NB4 (cell line): ENCODE measurements at regions not wholly inside any gene's neighbourhood (a gene's known extent, or its start where the extent isn't known, plus 50 kb on each side); places are given as distances from the start of the nearest gene placed in this dataset.

Experiments used
- DNase-seq: peaks from one replicate; pipeline ENCODE4 v3.0.0; 2010; ENCODE audit warnings: low read depth
- H3K4me3 ChIP-seq: one replicate; pipeline ENCODE4 v1.5.1; 2011; ENCODE audit warnings: mild to moderate bottlenecking, low read depth, low read length, moderate library complexity
- CTCF ChIP-seq: IDR thresholded peaks from one replicate; pipeline ENCODE4 v1.5.1; 2012; ENCODE audit warnings: low read depth, low read length
- MAX ChIP-seq: IDR thresholded peaks from 2 replicates; pipeline ENCODE4 v1.6.1; 2011; ENCODE audit warnings: low read depth, low read length
- MYC ChIP-seq: IDR thresholded peaks from 2 replicates; pipeline ENCODE4 v1.6.1; 2011; ENCODE audit warnings: low read depth, low read length
- POLR2A ChIP-seq: IDR thresholded peaks from 2 replicates; pipeline ENCODE4 v1.6.1; 2011; ENCODE audit warnings: mild to moderate bottlenecking; ENCODE audit not compliant: insufficient read length; ENCODE audit errors: extremely low read depth

- DNase-seq: no peak
- H3K4me3 ChIP-seq: no peak overlapping the region
- no peak for TF ChIP-seq MAX
- no peak for TF ChIP-seq CTCF
- no peak for TF ChIP-seq MYC
- TF ChIP-seq POLR2A: no peak
Observed at GRCh38 chr5:173466227-173466626, 138.0 kb upstream of the STC2 start.

- no peak overlapping the region for H3K4me3 ChIP-seq
- TF ChIP-seq CTCF: no peak
- TF ChIP-seq MYC: no peak
- TF ChIP-seq MAX: no peak
- no peak for TF ChIP-seq POLR2A
Observed at GRCh38 chr5:173464813-173465212, 136.6 kb upstream of the STC2 start.

GRCh38 chr5:173463207-173463606 is 135.0 kb upstream of the STC2 start:
- TF ChIP-seq MYC (no peak), POLR2A (no peak), MAX (no peak), CTCF (no peak)
- no peak for DNase-seq
- H3K4me3 ChIP-seq: no peak overlapping the region

More at GRCh38 chr5:173464813-173465212, 136.6 kb upstream of the STC2 start:
- DNase-seq: no peak

GRCh38 chr5:173458828-173459609 is 130.8 kb upstream of the STC2 start:
- peak; percentile 86 for DNase-seq
- no peak overlapping the region for H3K4me3 ChIP-seq
- TF ChIP-seq POLR2A: no peak
- TF ChIP-seq MYC: no peak
- TF ChIP-seq MAX: no peak
- TF ChIP-seq CTCF: no peak

- no peak overlapping the region for H3K4me3 ChIP-seq
- DNase-seq: peak; percentile 38
- TF ChIP-seq CTCF (no peak), MYC (0 out of 2 replicates have a peak, but pooled peaks have one; percentile 19)
Observed at GRCh38 chr5:173457482-173457881, 129.3 kb upstream of the STC2 start.

- TF ChIP-seq POLR2A (no peak), MAX (peak; percentile 39), MYC (peak; percentile 40), CTCF (no peak)
- peak; percentile 92 for DNase-seq
- no peak overlapping the region for H3K4me3 ChIP-seq
Observed at GRCh38 chr5:173456751-173457171, 128.5 kb upstream of the STC2 start.
